ENCODE measurements at regions not wholly inside any gene's neighbourhood (a gene's known extent, or its start where the extent isn't known, plus 50 kb on each side); places are given as distances from the start of the nearest gene placed in this dataset.
"Not testable (repeated sequence)": the region's sequence is repeated elsewhere in the genome, so short reads cannot be mapped to it uniquely, and the experiment has no call there.

DNA sequence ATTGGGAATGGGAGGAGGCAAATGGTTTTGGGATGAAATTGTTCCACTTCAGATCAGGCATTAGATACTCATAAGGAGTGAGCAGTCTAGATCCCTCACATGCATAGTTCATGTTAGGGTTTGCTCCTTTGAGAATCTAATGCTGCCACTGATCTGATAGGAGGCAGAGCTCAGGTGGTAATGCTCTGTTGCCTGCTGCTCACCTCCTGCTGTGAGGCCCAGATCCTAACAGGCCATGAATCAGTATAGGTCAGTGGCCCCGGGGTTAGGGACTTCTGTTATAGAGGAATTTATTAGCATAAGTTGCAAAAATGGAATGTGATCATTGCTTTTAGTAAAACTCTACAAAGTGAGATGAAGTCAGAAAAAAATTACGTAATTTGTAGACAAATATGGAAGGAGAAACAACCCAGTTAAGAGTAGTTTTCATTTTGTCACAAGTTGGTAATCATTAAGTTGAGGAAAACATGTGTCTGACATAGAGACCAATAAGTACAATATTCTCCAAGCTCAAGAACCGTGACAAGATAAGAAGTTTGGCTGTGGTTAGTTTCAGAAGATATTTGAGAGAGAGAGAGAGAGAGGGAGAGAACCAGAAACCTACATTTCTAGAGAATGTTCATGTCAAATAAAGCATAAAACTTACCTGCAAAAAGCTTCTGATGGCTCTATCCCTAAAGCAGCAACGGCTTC is 689.7 kb upstream of the PRMT6 start:
- H3K4me1 ChIP-seq, result no peaks in the 10 kb centered on the region
- intact Hi-C loops (cut with DNase I; ENCODE audit: low total_unique reads), result no loop called here
- no peak overlapping the region for H3K4me3 ChIP-seq
- TF ChIP-seq, protein P1, sequence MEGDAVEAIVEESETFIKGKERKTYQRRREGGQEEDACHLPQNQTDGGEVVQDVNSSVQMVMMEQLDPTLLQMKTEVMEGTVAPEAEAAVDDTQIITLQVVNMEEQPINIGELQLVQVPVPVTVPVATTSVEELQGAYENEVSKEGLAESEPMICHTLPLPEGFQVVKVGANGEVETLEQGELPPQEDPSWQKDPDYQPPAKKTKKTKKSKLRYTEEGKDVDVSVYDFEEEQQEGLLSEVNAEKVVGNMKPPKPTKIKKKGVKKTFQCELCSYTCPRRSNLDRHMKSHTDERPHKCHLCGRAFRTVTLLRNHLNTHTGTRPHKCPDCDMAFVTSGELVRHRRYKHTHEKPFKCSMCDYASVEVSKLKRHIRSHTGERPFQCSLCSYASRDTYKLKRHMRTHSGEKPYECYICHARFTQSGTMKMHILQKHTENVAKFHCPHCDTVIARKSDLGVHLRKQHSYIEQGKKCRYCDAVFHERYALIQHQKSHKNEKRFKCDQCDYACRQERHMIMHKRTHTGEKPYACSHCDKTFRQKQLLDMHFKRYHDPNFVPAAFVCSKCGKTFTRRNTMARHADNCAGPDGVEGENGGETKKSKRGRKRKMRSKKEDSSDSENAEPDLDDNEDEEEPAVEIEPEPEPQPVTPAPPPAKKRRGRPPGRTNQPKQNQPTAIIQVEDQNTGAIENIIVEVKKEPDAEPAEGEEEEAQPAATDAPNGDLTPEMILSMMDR (IDR thresholded peaks at IDR 0.05), result no peak
- TF ChIP-seq POLR2A (IDR thresholded peaks at IDR 0.05), result no peak
- H3K27ac ChIP-seq, result no peak overlapping the region
- no peaks in the 10 kb centered on the region for H3K36me3 ChIP-seq (ENCODE audit: low read depth, missing control alignments)
- no peak for DNase-seq
- WGBS, 2 donors, result 81 to 82% methylated on average over 4 of the region's 4 CpGs
- H3K9me3 ChIP-seq, result no peaks in the 10 kb centered on the region
- H3K27me3 ChIP-seq, result no peaks in the 10 kb centered on the region

DNA sequence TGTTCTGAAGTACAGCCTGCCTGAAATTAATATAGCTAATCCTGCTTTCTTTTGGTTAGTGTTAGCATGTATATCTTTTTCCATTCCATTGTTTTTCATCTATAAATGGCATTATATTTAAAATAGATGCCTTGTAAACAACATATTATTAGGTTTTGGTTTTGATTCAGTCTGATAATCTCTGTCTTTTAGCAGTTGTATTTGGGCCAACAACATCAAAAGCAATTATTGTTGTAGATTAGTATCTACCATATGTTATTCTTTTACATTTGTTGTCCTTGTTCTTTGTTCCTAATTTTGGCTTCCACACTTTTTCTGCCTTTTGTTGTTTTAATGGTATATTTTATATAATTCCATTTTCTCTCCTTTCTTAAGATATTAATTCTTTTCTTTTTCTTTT is 678.2 kb upstream of the PRMT6 start:
- no peaks in the 10 kb centered on the region for H3K27me3 ChIP-seq
- no peaks in the 10 kb centered on the region for H3K36me3 ChIP-seq (ENCODE audit: low read depth, missing control alignments)
- no peaks in the 10 kb centered on the region for H3K9me3 ChIP-seq
- intact Hi-C loops (cut with DNase I; ENCODE audit: low total_unique reads), result no loop called here
- H3K27ac ChIP-seq, result no peak overlapping the region
- no peak for DNase-seq
- no peaks in the 10 kb centered on the region for H3K4me1 ChIP-seq
- no peak overlapping the region for H3K4me3 ChIP-seq
- TF ChIP-seq, protein P1 (IDR thresholded peaks at IDR 0.05), result no peak
- no peak for TF ChIP-seq POLR2A (IDR thresholded peaks at IDR 0.05)

DNA sequence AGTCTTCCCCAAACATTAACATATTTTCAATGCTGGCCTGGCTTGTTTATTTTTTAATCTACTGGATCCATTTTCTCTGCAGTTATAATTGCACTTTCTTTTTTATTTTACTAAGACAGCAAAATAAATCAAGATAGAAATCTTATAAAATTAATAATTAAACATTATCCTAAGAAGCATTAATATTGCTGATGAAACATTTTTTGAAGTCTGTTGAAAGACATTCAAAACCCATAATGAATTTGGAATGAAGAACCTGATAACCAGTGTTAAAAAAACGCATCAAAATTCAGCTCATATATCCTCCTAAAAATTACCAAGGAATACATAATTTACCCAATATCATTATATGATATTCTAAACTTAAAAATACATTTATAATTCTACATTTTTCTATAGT is 675.7 kb upstream of the PRMT6 start:
- Histone ChIP-seq H3K4me1 (no peaks in the 10 kb centered on the region), H3K27me3 (no peaks in the 10 kb centered on the region), H3K36me3 (ENCODE audit: low read depth, missing control alignments) (no peaks in the 10 kb centered on the region), H3K27ac (no peak overlapping the region), H3K9me3 (no peaks in the 10 kb centered on the region), H3K4me3 (no peak overlapping the region)
- WGBS, 2 donors, result 59 to 65% methylated on average over 1 of the region's 1 CpG
- intact Hi-C loops (cut with DNase I; ENCODE audit: low total_unique reads), result no loop called here
- no peak for DNase-seq
- TF ChIP-seq, protein P1 (IDR thresholded peaks at IDR 0.05), result no peak
- TF ChIP-seq POLR2A (IDR thresholded peaks at IDR 0.05), result no peak

- not testable (repeated sequence) for H3K9me3 ChIP-seq
Observed at GRCh38 chr1:106389160-106389559, 667.3 kb upstream of the PRMT6 start.

GRCh38 chr1:106393046-106393445 is 663.4 kb upstream of the PRMT6 start:
- Histone ChIP-seq H3K4me1 (no peaks in the 10 kb centered on the region), H3K27ac (no peak overlapping the region), H3K4me3 (no peak overlapping the region), H3K9me3 (no peaks in the 10 kb centered on the region), H3K36me3 (ENCODE audit: low read depth, missing control alignments) (no peaks in the 10 kb centered on the region), H3K27me3 (no peaks in the 10 kb centered on the region)
- DNase-seq, result no peak
- 86 to 88% methylated on average over 1 of the region's 1 CpG for WGBS, 2 donors
- intact Hi-C loops (cut with DNase I; ENCODE audit: low total_unique reads), result no loop called here
- TF ChIP-seq, protein P1 (IDR thresholded peaks at IDR 0.05), result no peak
- no peak for TF ChIP-seq POLR2A (IDR thresholded peaks at IDR 0.05)

More at GRCh38 chr1:106389160-106389559, 667.3 kb upstream of the PRMT6 start:
- H3K27ac ChIP-seq; intact Hi-C loops (cut with DNase I; ENCODE audit: low total_unique reads); H3K36me3 ChIP-seq (ENCODE audit: low read depth, missing control alignments); H3K4me1 ChIP-seq; DNase-seq; H3K27me3 ChIP-seq; H3K4me3 ChIP-seq: not testable (repeated sequence)
- WGBS, 2 donors, result 90 to 91% methylated on average over 4 of the region's 4 CpGs

Measured in testis (tissue), 2 donors.